OCI-LY7 (cell line): ENCODE measurements at regions not wholly inside any gene's neighbourhood (a gene's known extent, or its start where the extent isn't known, plus 50 kb on each side); places are given as distances from the start of the nearest gene placed in this dataset.

ENCODE experiments used
- EZH2phosphoT487 ChIP-seq: fragments of 200-600 bp; sonication (generic); IDR thresholded peaks from 2 replicates; pipeline ENCODE4 v1.6.1; 2018; ENCODE audit warnings: low read depth, borderline replicate concordance, mild to moderate bottlenecking, mixed run types, antibody characterized with exemption, low read length, moderate library complexity, mixed read lengths
- TF ChIP-seq, protein P1 (sequence below): fragments of 200-600 bp; sonication (generic); conservative IDR thresholded peaks from 2 replicates; pipeline ENCODE4 v1.5.1; 2014; ENCODE audit warnings: mild to moderate bottlenecking, antibody characterized with exemption, low read length, moderate library complexity, mixed read lengths

GRCh38 chr22:27535452-27535851 is 266.1 kb downstream of the MN1 start:
- TF ChIP-seq, protein P1, sequence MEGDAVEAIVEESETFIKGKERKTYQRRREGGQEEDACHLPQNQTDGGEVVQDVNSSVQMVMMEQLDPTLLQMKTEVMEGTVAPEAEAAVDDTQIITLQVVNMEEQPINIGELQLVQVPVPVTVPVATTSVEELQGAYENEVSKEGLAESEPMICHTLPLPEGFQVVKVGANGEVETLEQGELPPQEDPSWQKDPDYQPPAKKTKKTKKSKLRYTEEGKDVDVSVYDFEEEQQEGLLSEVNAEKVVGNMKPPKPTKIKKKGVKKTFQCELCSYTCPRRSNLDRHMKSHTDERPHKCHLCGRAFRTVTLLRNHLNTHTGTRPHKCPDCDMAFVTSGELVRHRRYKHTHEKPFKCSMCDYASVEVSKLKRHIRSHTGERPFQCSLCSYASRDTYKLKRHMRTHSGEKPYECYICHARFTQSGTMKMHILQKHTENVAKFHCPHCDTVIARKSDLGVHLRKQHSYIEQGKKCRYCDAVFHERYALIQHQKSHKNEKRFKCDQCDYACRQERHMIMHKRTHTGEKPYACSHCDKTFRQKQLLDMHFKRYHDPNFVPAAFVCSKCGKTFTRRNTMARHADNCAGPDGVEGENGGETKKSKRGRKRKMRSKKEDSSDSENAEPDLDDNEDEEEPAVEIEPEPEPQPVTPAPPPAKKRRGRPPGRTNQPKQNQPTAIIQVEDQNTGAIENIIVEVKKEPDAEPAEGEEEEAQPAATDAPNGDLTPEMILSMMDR = no peak
- TF ChIP-seq EZH2phosphoT487 = no peak
